Neuronal stem cell (in vitro differentiated cells): ENCODE measurements at regions not wholly inside any gene's neighbourhood (a gene's known extent, or its start where the extent isn't known, plus 50 kb on each side); places are given as distances from the start of the nearest gene placed in this dataset.

Source experiments
- DNase-seq: peaks from one replicate; pipeline ENCODE4 v3.0.0-alpha.2; 2013; ENCODE audit warnings: low spot score
- H2AFZ ChIP-seq: one replicate; pipeline ENCODE4 v1.6.1; 2013; ENCODE audit warnings: mild to moderate bottlenecking, low read length, inconsistent platforms
- H2AK5ac ChIP-seq: 2 replicates; pipeline ENCODE4 v1.6.1; 2013; ENCODE audit warnings: low read depth, mild to moderate bottlenecking, inconsistent platforms, low read length, moderate library complexity, mixed read lengths
- H2BK120ac ChIP-seq: 2 replicates; pipeline ENCODE4 v1.6.1; 2013; ENCODE audit warnings: low read depth, mild to moderate bottlenecking, inconsistent platforms, low read length, moderate library complexity, mixed read lengths
- H2BK12ac ChIP-seq: one replicate; pipeline ENCODE4 v1.6.1; 2013; ENCODE audit warnings: low read length, inconsistent platforms
- H2BK15ac ChIP-seq: 2 replicates; pipeline ENCODE4 v1.6.1; 2013; ENCODE audit warnings: mild to moderate bottlenecking, low read length, inconsistent platforms, mixed read lengths
- H2BK5ac ChIP-seq: one replicate; pipeline ENCODE4 v1.6.1; 2013; ENCODE audit warnings: inconsistent platforms, mild to moderate bottlenecking, low read length, moderate library complexity
- H3K14ac ChIP-seq: one replicate; pipeline ENCODE4 v1.6.1; 2013; ENCODE audit warnings: low read length, inconsistent platforms
- H3K18ac ChIP-seq: 2 replicates; pipeline ENCODE4 v1.6.1; 2013; ENCODE audit warnings: low read length, inconsistent platforms
- H3K23ac ChIP-seq: 2 replicates; pipeline ENCODE4 v1.6.1; 2013; ENCODE audit warnings: low read depth, mild to moderate bottlenecking, mixed read lengths, low read length, inconsistent platforms; ENCODE audit not compliant: poor library complexity
- H3K27ac ChIP-seq: replicated peaks from 3 replicates; pipeline ENCODE4 v1.5.1; 2013; ENCODE audit warnings: low read length, inconsistent platforms
- H3K27me3 ChIP-seq, 3 experiments: 2 replicates each; pipeline ENCODE4 v1.6.1; 2013; ENCODE audit warnings: low read length in 3 of 3, mild to moderate bottlenecking in 2 of 3, inconsistent platforms in 1 of 3, low read depth in 1 of 3, mixed read lengths in 1 of 3, moderate library complexity in 1 of 3; ENCODE audit not compliant: control insufficient read depth in 3 of 3, insufficient read depth in 3 of 3
- H3K36me3 ChIP-seq, 2 donors: replicated peaks in 1 of 2; 2 replicates each; pipeline ENCODE4 v1.6.1; 2013; ENCODE audit warnings: low read length in 2 of 2; ENCODE audit not compliant: control insufficient read depth in 2 of 2, insufficient read depth in 2 of 2
- H3K4ac ChIP-seq: 2 replicates; pipeline ENCODE4 v1.6.1; 2013; ENCODE audit warnings: inconsistent platforms, mild to moderate bottlenecking, low read length, moderate library complexity
- H3K4me1 ChIP-seq, 2 donors: 1 replicate in 1 of 2; 2 replicates in 1 of 2; pipeline ENCODE4 v1.6.1; 2013; ENCODE audit warnings: low read length in 2 of 2, low read depth in 1 of 2; ENCODE audit not compliant: control insufficient read depth in 2 of 2, insufficient read depth in 1 of 2
- H3K4me2 ChIP-seq: one replicate; pipeline ENCODE4 v1.6.1; 2013; ENCODE audit warnings: mild to moderate bottlenecking, low read length, inconsistent platforms; ENCODE audit not compliant: insufficient read depth, poor library complexity, severe bottlenecking
- H3K4me3 ChIP-seq, 2 donors: 2 replicates each; pipeline ENCODE4 v1.5.1; 2013; ENCODE audit warnings: low read length in 2 of 2, mild to moderate bottlenecking in 2 of 2, inconsistent platforms in 1 of 2, moderate library complexity in 1 of 2
- H3K79me1 ChIP-seq: one replicate; pipeline ENCODE4 v1.6.1; 2013; ENCODE audit warnings: low read depth, mild to moderate bottlenecking, inconsistent platforms, low read length, moderate library complexity
- H3K9ac ChIP-seq: one replicate; pipeline ENCODE4 v1.6.1; 2013; ENCODE audit warnings: mild to moderate bottlenecking, low read depth, low read length, inconsistent platforms; ENCODE audit not compliant: poor library complexity
- H3K9me3 ChIP-seq, 2 donors: replicated peaks in 1 of 2; 2 replicates each; pipeline versions ENCODE3 to v1.6.1; 2013; ENCODE audit warnings: low read length in 2 of 2, mild to moderate bottlenecking in 2 of 2, inconsistent platforms in 1 of 2, low read depth in 1 of 2, mixed read lengths in 1 of 2, moderate library complexity in 1 of 2; ENCODE audit not compliant: control insufficient read depth in 2 of 2, insufficient read depth in 1 of 2
- H4K8ac ChIP-seq: one replicate; pipeline ENCODE4 v1.6.1; 2013; ENCODE audit warnings: low read depth, mild to moderate bottlenecking, inconsistent platforms, low read length, moderate library complexity
- H4K91ac ChIP-seq: one replicate; pipeline ENCODE4 v1.6.1; 2013; ENCODE audit warnings: low read length, low read depth, mild to moderate bottlenecking, inconsistent platforms; ENCODE audit not compliant: poor library complexity
- WGBS, 2 donors: extraction: QIAGEN DNeasy Blood & Tissue Kit; methylation state at CpG; one replicate each; pipeline ENCODE4 v1.1.7; 2013; ENCODE audit warnings: missing lambda C conversion rate in 2 of 2, mixed read lengths in 1 of 2; ENCODE audit not compliant: insufficient read length in 2 of 2, insufficient replicate concordance in 1 of 2; ENCODE audit errors: extremely low coverage in 2 of 2; 5-methylcytosine and 5-hydroxymethylcytosine counted together

DNA sequence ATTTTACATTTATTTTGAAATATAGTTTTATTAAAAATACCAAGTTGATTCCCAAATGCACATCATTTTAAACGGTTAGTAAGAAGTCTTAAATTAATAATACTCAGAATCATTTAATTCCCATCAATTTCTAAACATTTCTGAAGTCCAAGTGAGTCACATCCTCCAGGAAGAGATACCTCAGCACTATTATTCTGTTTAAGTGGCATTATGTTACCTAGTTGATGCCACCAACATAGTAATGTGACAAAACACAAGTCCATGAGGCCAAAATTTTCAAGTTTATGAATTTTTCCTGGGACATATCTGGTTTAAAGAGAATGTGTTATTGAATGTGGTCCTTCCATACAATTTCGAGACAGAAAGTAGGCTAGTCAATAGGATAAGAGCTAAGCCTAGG lies 1348.3 kb upstream of the CDH9 start:
- no peak overlapping the region for H3K4me2 ChIP-seq
- H3K4me3 ChIP-seq, result no peak overlapping the region
- H2BK5ac ChIP-seq, result no peak overlapping the region
- H4K91ac ChIP-seq, result no peak overlapping the region
- H2BK15ac ChIP-seq, result no peak overlapping the region
- H3K9ac ChIP-seq, result no peak overlapping the region
- no peak overlapping the region for H4K8ac ChIP-seq
- no peak overlapping the region for H3K23ac ChIP-seq
- no peak overlapping the region for H3K18ac ChIP-seq
- no peak for DNase-seq
- H3K27me3 ChIP-seq, result no peaks in the 10 kb centered on the region
- H3K4me1 ChIP-seq, result peaks cover 0 to 1% of the 10 kb centered on the region in 2 donors
- no peaks in the 10 kb centered on the region for H3K36me3 ChIP-seq
- no peak overlapping the region for H2BK12ac ChIP-seq
- H3K79me1 ChIP-seq, result no peaks in the 10 kb centered on the region
- H3K4ac ChIP-seq, result no peak overlapping the region
- H2AFZ ChIP-seq, result no peak overlapping the region
- H2BK120ac ChIP-seq, result no peak overlapping the region
- H3K14ac ChIP-seq, result no peak overlapping the region
- WGBS, 2 donors, result no CpG with 5 or more reads among the region's 2 CpGs
- peaks cover 0 to 6% of the 10 kb centered on the region in 2 donors for H3K9me3 ChIP-seq
- no peak overlapping the region for H2AK5ac ChIP-seq
- H3K27ac ChIP-seq, result no peak overlapping the region

- H4K91ac ChIP-seq, result no peak overlapping the region
- no peak overlapping the region for H2BK12ac ChIP-seq
- H2AFZ ChIP-seq, result peak overlapping the region; percentile 24
- H3K4me3 ChIP-seq, result no peak overlapping the region
- no peak overlapping the region for H3K23ac ChIP-seq
- H3K9ac ChIP-seq, result no peak overlapping the region
- H3K36me3 ChIP-seq, result no peaks in the 10 kb centered on the region
- no peaks in the 10 kb centered on the region for H3K27me3 ChIP-seq
- H3K4me2 ChIP-seq, result no peak overlapping the region
- H3K4me1 ChIP-seq, result no peaks in the 10 kb centered on the region
- no peak for DNase-seq
- no peak overlapping the region for H3K27ac ChIP-seq
- H2BK5ac ChIP-seq, result no peak overlapping the region
- no peak overlapping the region for H2BK15ac ChIP-seq
- no peaks in the 10 kb centered on the region for H3K79me1 ChIP-seq
- no peak overlapping the region for H3K14ac ChIP-seq
- no peak overlapping the region for H2AK5ac ChIP-seq
- H4K8ac ChIP-seq, result no peak overlapping the region
- no CpG with 5 or more reads among the region's 2 CpGs for WGBS, 2 donors
- H3K4ac ChIP-seq, result no peak overlapping the region
- H2BK120ac ChIP-seq, result no peak overlapping the region
- H3K18ac ChIP-seq, result no peak overlapping the region
- peaks cover 0 to 21% of the 10 kb centered on the region in 2 donors for H3K9me3 ChIP-seq
Observed at GRCh38 chr5:28380167-28380566, 1341.8 kb upstream of the CDH9 start.

DNA sequence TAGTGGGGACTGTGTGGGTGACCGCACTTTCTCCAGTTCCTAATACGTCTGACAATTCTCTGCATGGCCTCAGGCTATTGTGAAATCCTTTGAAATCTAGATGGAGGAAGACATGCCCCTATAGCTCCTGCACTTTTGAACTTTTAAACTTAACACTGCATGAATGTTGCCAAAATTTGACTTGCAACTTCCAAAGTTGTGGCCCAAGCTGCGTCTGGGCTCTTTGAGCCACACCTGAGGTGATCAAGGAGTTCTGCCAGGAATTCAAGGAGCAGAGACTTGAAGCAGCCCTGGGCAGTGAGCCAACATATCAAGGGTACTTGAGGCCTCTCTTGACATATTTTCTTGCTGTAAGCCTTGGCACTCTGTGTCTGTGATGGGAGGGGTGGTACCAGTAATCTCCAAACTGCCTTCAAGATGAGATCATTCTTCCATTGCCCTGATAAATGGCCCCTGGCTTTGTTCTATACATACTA lies 1336.1 kb upstream of the CDH9 start:
- Histone ChIP-seq H3K4ac (no peak overlapping the region), H3K23ac (no peak overlapping the region), H3K18ac (no peak overlapping the region), H3K27ac (no peak overlapping the region), H2BK15ac (no peak overlapping the region), H3K9me3 (peaks cover 0 to 18% of the 10 kb centered on the region in 2 donors), H2AFZ (peak overlapping the region; percentile 56), H3K36me3 (no peaks in the 10 kb centered on the region), H3K14ac (no peak overlapping the region), H4K8ac (no peak overlapping the region), H2BK120ac (no peak overlapping the region), H3K27me3 (no peaks in the 10 kb centered on the region), H2BK12ac (no peak overlapping the region), H4K91ac (no peak overlapping the region), H3K79me1 (no peaks in the 10 kb centered on the region), H3K9ac (no peak overlapping the region), H3K4me3 (no peak overlapping the region), H3K4me1 (no peaks in the 10 kb centered on the region), H2BK5ac (no peak overlapping the region), H3K4me2 (no peak overlapping the region), H2AK5ac (no peak overlapping the region)
- WGBS, 2 donors, result no CpG with 5 or more reads among the region's 3 CpGs
- no peak for DNase-seq

DNA sequence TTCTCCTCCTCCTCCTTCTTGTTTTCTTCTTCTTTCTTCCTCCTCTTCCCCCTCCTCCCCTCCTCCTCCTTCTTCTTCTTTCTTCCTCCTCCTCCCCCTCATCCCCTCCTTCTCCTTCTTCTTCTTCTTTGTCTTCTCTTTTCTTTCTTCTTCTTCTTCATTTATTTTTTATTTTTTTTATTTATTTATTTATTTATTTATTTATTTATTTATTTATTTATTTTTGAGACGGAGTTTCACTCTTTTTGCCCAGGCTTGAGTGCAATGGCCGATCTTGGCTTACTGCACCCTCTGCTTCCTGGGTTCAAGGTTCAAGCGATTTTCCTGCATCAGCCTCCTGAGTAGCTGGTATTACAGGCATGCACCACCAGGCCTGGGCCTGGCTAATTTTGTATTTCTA lies 1332.5 kb upstream of the CDH9 start:
- no peak overlapping the region for H3K4me2 ChIP-seq
- H3K23ac ChIP-seq, result no peak overlapping the region
- no peak overlapping the region for H3K27ac ChIP-seq
- H3K36me3 ChIP-seq, result no peaks in the 10 kb centered on the region
- H2BK120ac ChIP-seq, result no peak overlapping the region
- H3K4me1 ChIP-seq, result no peaks in the 10 kb centered on the region
- H4K8ac ChIP-seq, result no peak overlapping the region
- H3K9ac ChIP-seq, result no peak overlapping the region
- H3K4me3 ChIP-seq, result no peak overlapping the region
- DNase-seq, result no peak
- H3K18ac ChIP-seq, result no peak overlapping the region
- no peak overlapping the region for H3K4ac ChIP-seq
- H2BK15ac ChIP-seq, result no peak overlapping the region
- no peaks in the 10 kb centered on the region for H3K27me3 ChIP-seq
- H2AFZ ChIP-seq, result no peak overlapping the region
- no peak overlapping the region for H3K14ac ChIP-seq
- no peak overlapping the region for H2AK5ac ChIP-seq
- peaks cover 0 to 18% of the 10 kb centered on the region in 2 donors for H3K9me3 ChIP-seq
- H2BK5ac ChIP-seq, result no peak overlapping the region
- no peaks in the 10 kb centered on the region for H3K79me1 ChIP-seq
- no peak overlapping the region for H2BK12ac ChIP-seq
- no peak overlapping the region for H4K91ac ChIP-seq
- no CpG with 5 or more reads among the region's 3 CpGs for WGBS, 2 donors
